Fibroblast of lung (primary cell): ENCODE measurements at regions not wholly inside any gene's neighbourhood (a gene's known extent, or its start where the extent isn't known, plus 50 kb on each side); places are given as distances from the start of the nearest gene placed in this dataset.
"Not testable (repeated sequence)": the region's sequence is repeated elsewhere in the genome, so short reads cannot be mapped to it uniquely, and the experiment has no call there.

Source experiments
- DNase-seq, 2 donors: peaks; one replicate each; pipeline versions ENCODE4 v3.0.0 to v3.0.0-alpha.2; 2010; ENCODE audit warnings: low read depth in 2 of 2
- H2AFZ ChIP-seq: 2 replicates; pipeline ENCODE4 v1.5.1; 2012; ENCODE audit warnings: low read length, control low read depth, inconsistent platforms
- H3K27ac ChIP-seq: 2 replicates; pipeline ENCODE4 v1.5.1; 2011; ENCODE audit warnings: low read length, control low read depth; ENCODE audit not compliant: insufficient read depth
- H3K27me3 ChIP-seq: 2 replicates; pipeline ENCODE4 v1.5.1; 2011; ENCODE audit warnings: mild to moderate bottlenecking, low read length; ENCODE audit not compliant: control insufficient read depth, insufficient read depth
- H3K36me3 ChIP-seq: 2 replicates; pipeline ENCODE4 v1.5.1; 2011; ENCODE audit warnings: low read length; ENCODE audit not compliant: control insufficient read depth, insufficient read depth
- H3K4me1 ChIP-seq: 2 replicates; pipeline ENCODE4 v1.5.1; 2011; ENCODE audit warnings: low read length; ENCODE audit not compliant: control insufficient read depth, insufficient read depth; ENCODE audit errors: extremely low read depth
- H3K4me2 ChIP-seq: 2 replicates; pipeline ENCODE4 v1.5.1; 2011; ENCODE audit warnings: low read length, control low read depth; ENCODE audit not compliant: insufficient read depth; ENCODE audit errors: extremely low read depth
- H3K4me3 ChIP-seq, 4 experiments: fragments of 200-600 bp in 1 of 4; sonication (generic) in 1 of 4; replicated peaks in 1 of 4; 2 replicates each; pipeline ENCODE4 v1.5.1; 2011 to 2016; ENCODE audit warnings: low read length in 4 of 4, low read depth in 3 of 4, mild to moderate bottlenecking in 3 of 4, control low read depth in 2 of 4, inconsistent platforms in 1 of 4, mixed read lengths in 1 of 4; ENCODE audit not compliant: insufficient read depth in 1 of 4; ENCODE audit errors: control extremely low read depth in 1 of 4
- H3K79me2 ChIP-seq: 2 replicates; pipeline ENCODE4 v1.5.1; 2012; ENCODE audit warnings: mild to moderate bottlenecking, low read length, inconsistent platforms; ENCODE audit not compliant: control insufficient read depth, insufficient read depth
- H3K9ac ChIP-seq: 2 replicates; pipeline ENCODE4 v1.5.1; 2011; ENCODE audit warnings: mild to moderate bottlenecking, low read length, control low read depth; ENCODE audit not compliant: insufficient read depth
- H3K9me3 ChIP-seq: 2 replicates; pipeline ENCODE4 v1.5.1; 2012; ENCODE audit warnings: low read depth, low read length; ENCODE audit not compliant: control insufficient read depth, insufficient read depth
- H4K20me1 ChIP-seq: 2 replicates; pipeline ENCODE4 v1.5.1; 2011; ENCODE audit warnings: low read length; ENCODE audit not compliant: control insufficient read depth, insufficient read depth; ENCODE audit errors: extremely low read depth
- CTCF ChIP-seq, 2 donors: IDR thresholded peaks in 1 of 2; conservative IDR thresholded peaks in 1 of 2; 1 replicate in 1 of 2; 2 replicates in 1 of 2; pipeline ENCODE4 v1.5.1; 2011 to 2012; ENCODE audit warnings: low read length in 2 of 2, control low read depth in 1 of 2, inconsistent platforms in 1 of 2, low read depth in 1 of 2, mild to moderate bottlenecking in 1 of 2
- EZH2 ChIP-seq: IDR thresholded peaks from 2 replicates; pipeline ENCODE4 v1.5.1; 2012; ENCODE audit warnings: low read length, control low read depth, mild to moderate bottlenecking; ENCODE audit errors: missing control alignments

GRCh38 chr1:47663286-47663685 is 225.4 kb downstream of the FOXD2 start:
- Histone ChIP-seq H4K20me1 (no peaks in the 10 kb centered on the region), H3K27me3 (no peaks in the 10 kb centered on the region), H3K4me2 (no peak overlapping the region), H3K9ac (no peak overlapping the region), H3K4me3 (no peak overlapping the region), H3K36me3 (no peaks in the 10 kb centered on the region), H3K9me3 (no peaks in the 10 kb centered on the region), H2AFZ (no peak overlapping the region), H3K27ac (no peak overlapping the region), H3K4me1 (no peaks in the 10 kb centered on the region), H3K79me2 (no peaks in the 10 kb centered on the region)
- no peak for TF ChIP-seq EZH2
- no peak for TF ChIP-seq CTCF (conservative IDR thresholded peaks at IDR 0.05 in 1 of 2, IDR thresholded peaks at IDR 0.05 in 1 of 2; ENCODE audit: low read depth in 1 of 2, low read length in 2 of 2)
- DNase-seq: peak in 1 of 2 donors; percentile 45

GRCh38 chr1:47664356-47664755 is 226.5 kb downstream of the FOXD2 start:
- DNase-seq: no peak
- Histone ChIP-seq H2AFZ (no peak overlapping the region), H4K20me1 (no peaks in the 10 kb centered on the region), H3K4me2 (no peak overlapping the region), H3K4me1 (no peaks in the 10 kb centered on the region), H3K27me3 (no peaks in the 10 kb centered on the region), H3K4me3 (no peak overlapping the region), H3K27ac (no peak overlapping the region), H3K9me3 (no peaks in the 10 kb centered on the region), H3K9ac (no peak overlapping the region), H3K79me2 (no peaks in the 10 kb centered on the region), H3K36me3 (no peaks in the 10 kb centered on the region)
- TF ChIP-seq CTCF (conservative IDR thresholded peaks at IDR 0.05 in 1 of 2, IDR thresholded peaks at IDR 0.05 in 1 of 2; ENCODE audit: low read depth in 1 of 2, low read length in 2 of 2): no peak
- TF ChIP-seq EZH2: no peak

GRCh38 chr1:47664896-47665295 is 227.1 kb downstream of the FOXD2 start:
- H3K9ac ChIP-seq, H3K9me3 ChIP-seq, H3K27ac ChIP-seq: not testable (repeated sequence)

More at GRCh38 chr1:47664896-47665295, 227.1 kb downstream of the FOXD2 start:
- not testable (repeated sequence) for DNase-seq, H3K4me2 ChIP-seq, H3K36me3 ChIP-seq, H3K4me3 ChIP-seq, H3K4me1 ChIP-seq, H3K79me2 ChIP-seq, H4K20me1 ChIP-seq, H2AFZ ChIP-seq, H3K27me3 ChIP-seq
